ENCODE measurements at regions not wholly inside any gene's neighbourhood (a gene's known extent, or its start where the extent isn't known, plus 50 kb on each side); places are given as distances from the start of the nearest gene placed in this dataset.

- Histone ChIP-seq H3K9me3 (no peaks in the 10 kb centered on the region), H3K27me3 (no peaks in the 10 kb centered on the region), H3K4me3 (peak overlapping the region in 2 of 4 donors; percentile 53), H3K27ac (replicated peaks in 1 of 4) (peak overlapping the region in 2 of 4 donors; percentile 79 to 81), H3K4me1 (peaks cover 0 to 18% (median 0%) of the 10 kb centered on the region in 4 donors), H3K36me3 (no peaks in the 10 kb centered on the region)
- DNase-seq (ENCODE audit: extremely low spot score), result no peak
- TF ChIP-seq POLR2A (IDR thresholded peaks at IDR 0.05; ENCODE audit: low read depth) (no peak), EP300 (IDR thresholded peaks at IDR 0.05) (no peak), POLR2AphosphoS5 (IDR thresholded peaks at IDR 0.05) (peak; percentile 71 to 81)
- TF ChIP-seq, protein P1, sequence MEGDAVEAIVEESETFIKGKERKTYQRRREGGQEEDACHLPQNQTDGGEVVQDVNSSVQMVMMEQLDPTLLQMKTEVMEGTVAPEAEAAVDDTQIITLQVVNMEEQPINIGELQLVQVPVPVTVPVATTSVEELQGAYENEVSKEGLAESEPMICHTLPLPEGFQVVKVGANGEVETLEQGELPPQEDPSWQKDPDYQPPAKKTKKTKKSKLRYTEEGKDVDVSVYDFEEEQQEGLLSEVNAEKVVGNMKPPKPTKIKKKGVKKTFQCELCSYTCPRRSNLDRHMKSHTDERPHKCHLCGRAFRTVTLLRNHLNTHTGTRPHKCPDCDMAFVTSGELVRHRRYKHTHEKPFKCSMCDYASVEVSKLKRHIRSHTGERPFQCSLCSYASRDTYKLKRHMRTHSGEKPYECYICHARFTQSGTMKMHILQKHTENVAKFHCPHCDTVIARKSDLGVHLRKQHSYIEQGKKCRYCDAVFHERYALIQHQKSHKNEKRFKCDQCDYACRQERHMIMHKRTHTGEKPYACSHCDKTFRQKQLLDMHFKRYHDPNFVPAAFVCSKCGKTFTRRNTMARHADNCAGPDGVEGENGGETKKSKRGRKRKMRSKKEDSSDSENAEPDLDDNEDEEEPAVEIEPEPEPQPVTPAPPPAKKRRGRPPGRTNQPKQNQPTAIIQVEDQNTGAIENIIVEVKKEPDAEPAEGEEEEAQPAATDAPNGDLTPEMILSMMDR (IDR thresholded peaks at IDR 0.05), result peak in 2 of 3 experiments; percentile 25 to 49
- intact Hi-C loops (cut with DNase I), result no loop called here
- 58% methylated on average over 13 of the region's 13 CpGs for WGBS
Measured at GRCh38 chrX:131792356-131792749, 230.7 kb upstream of the STK26 start.

- no peak for DNase-seq (ENCODE audit: extremely low spot score)
- H3K27me3 ChIP-seq, result no peaks in the 10 kb centered on the region
- peak overlapping the region in 2 of 4 donors; percentile 53 for H3K4me3 ChIP-seq
- TF ChIP-seq, protein P1 (IDR thresholded peaks at IDR 0.05), result peak in 2 of 3 experiments; percentile 40 to 48
- TF ChIP-seq EP300 (IDR thresholded peaks at IDR 0.05) (no peak), POLR2AphosphoS5 (IDR thresholded peaks at IDR 0.05) (peak; percentile 39 to 51), POLR2A (IDR thresholded peaks at IDR 0.05; ENCODE audit: low read depth) (no peak)
- 43% methylated on average over 15 of the region's 15 CpGs for WGBS
- peaks cover 0 to 18% (median 0%) of the 10 kb centered on the region in 4 donors for H3K4me1 ChIP-seq
- H3K27ac ChIP-seq (replicated peaks in 1 of 4), result peak overlapping the region in 2 of 4 donors; percentile 79 to 81
- intact Hi-C loops (cut with DNase I), result no loop called here
- no peaks in the 10 kb centered on the region for H3K36me3 ChIP-seq
- H3K9me3 ChIP-seq, result no peaks in the 10 kb centered on the region
Measured at GRCh38 chrX:131792789-131793462, 230.2 kb upstream of the STK26 start.

DNA sequence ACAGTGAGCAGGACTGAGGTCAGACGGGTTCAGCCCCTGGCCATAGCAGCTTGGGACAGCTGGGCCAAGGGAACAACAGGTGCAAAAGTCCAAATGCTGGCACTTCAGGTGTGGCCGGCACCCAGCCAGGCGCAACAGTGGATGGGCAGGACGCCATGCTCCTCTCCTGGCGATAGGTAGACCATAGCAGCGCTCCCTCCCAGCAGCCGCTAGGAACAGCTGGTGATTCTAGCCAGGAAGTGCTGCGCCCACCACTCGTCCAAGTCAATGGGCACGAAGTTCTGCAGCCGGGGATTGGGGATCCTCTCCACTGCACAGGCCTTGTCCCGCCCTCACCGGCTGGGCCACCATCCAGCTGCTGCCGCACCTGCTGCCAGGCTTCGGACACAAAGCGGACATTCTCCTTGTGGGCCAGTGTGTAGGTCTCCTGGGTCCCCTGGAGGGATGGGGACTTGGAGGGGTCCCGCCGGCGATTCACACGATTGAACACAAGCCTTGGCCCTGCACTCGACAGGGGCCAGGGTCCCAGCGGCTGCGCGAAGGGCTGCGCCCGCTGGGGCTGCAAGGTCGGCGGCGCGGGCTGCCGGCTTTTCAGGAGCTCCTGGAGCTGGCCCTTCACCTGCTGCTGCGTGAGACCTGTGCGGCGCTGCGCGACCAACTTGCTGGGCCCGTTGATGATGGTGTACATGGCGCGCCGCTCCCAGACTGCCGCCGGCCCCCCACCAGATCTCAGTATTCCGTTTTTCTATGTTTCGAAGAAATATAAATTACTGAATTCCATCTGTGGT lies 227.5 kb upstream of the STK26 start:
- 81% methylated on average over 12 of the region's 44 CpGs for WGBS
- Histone ChIP-seq H3K27ac (replicated peaks in 1 of 4) (no peak overlapping the region), H3K36me3 (no peaks in the 10 kb centered on the region), H3K4me3 (no peak overlapping the region), H3K9me3 (no peaks in the 10 kb centered on the region), H3K27me3 (no peaks in the 10 kb centered on the region), H3K4me1 (peaks cover 0 to 18% (median 0%) of the 10 kb centered on the region in 4 donors)
- intact Hi-C loops (cut with DNase I), result no loop called here
- DNase-seq (ENCODE audit: extremely low spot score), result no peak
- TF ChIP-seq EP300 (IDR thresholded peaks at IDR 0.05) (no peak), POLR2A (IDR thresholded peaks at IDR 0.05; ENCODE audit: low read depth) (no peak), POLR2AphosphoS5 (IDR thresholded peaks at IDR 0.05) (no peak)
- TF ChIP-seq, protein P1 (IDR thresholded peaks at IDR 0.05), result no peak

GRCh38 chrX:131801066-131801465 lies 222.0 kb upstream of the STK26 start:
- WGBS, result 17% methylated on average over 1 of the region's 1 CpG
- Histone ChIP-seq H3K27me3 (no peaks in the 10 kb centered on the region), H3K4me1 (peaks cover 0 to 12% (median 3%) of the 10 kb centered on the region in 4 donors), H3K4me3 (no peak overlapping the region), H3K9me3 (no peaks in the 10 kb centered on the region), H3K27ac (replicated peaks in 1 of 4) (no peak overlapping the region), H3K36me3 (no peaks in the 10 kb centered on the region)
- DNase-seq (ENCODE audit: extremely low spot score), result no peak
- no peak for TF ChIP-seq POLR2A (IDR thresholded peaks at IDR 0.05; ENCODE audit: low read depth)
- no peak for TF ChIP-seq EP300 (IDR thresholded peaks at IDR 0.05)
- TF ChIP-seq, protein P1 (IDR thresholded peaks at IDR 0.05), result no peak
- no peak for TF ChIP-seq POLR2AphosphoS5 (IDR thresholded peaks at IDR 0.05)
- intact Hi-C loops (cut with DNase I), result no loop called here
